HCT116 (cell line): ENCODE measurements at regions not wholly inside any gene's neighbourhood (a gene's known extent, or its start where the extent isn't known, plus 50 kb on each side); places are given as distances from the start of the nearest gene placed in this dataset.

Experiments
- ATAC-seq: fragments of 200-7000 bp; cut with Tn5 transposase; 2 replicates; pipeline ENCODE4 v1.9.1; 2020; ENCODE audit warnings: mild to moderate bottlenecking, moderate library complexity
- BruUV-seq: library from RNA; stranded (reverse); fragments of 400-500 nt; replicated peaks from 2 replicates; lab custom pipeline; 2021; lab: Mats Ljungman, UMichigan
- CTCF ChIA-PET: fragments of 300-600 bp; sonication (Branson Sonifier 250); formaldehyde crosslinking; loops from one replicate; lab custom pipeline; 2021; ENCODE audit warnings: antibody characterized with exemption; lab: Charles Lee
- POLR2A ChIA-PET: fragments of 300-600, 350-600 bp; sonication (Branson Sonifier 250); formaldehyde crosslinking; loops from one replicate; lab custom pipeline; 2021; ENCODE audit warnings: antibody characterized with exemption; lab: Charles Lee
- RAD21 ChIA-PET, 2 experiments: fragments of 300-600 bp; sonication (Branson Sonifier 250); formaldehyde crosslinking; loops; one replicate each; lab custom pipeline; 2023; ENCODE audit warnings: low total read pairs in 2 of 2; ENCODE audit not compliant: uncharacterized antibody in 2 of 2, unreplicated experiment in 2 of 2, low non-redundant PET in 1 of 2; lab: Charles Lee
- DNase-seq: peaks from one replicate; pipeline ENCODE4 v3.0.0-alpha.2; 2010; ENCODE audit warnings: low read depth, low spot score
- H2AFZ ChIP-seq: fragments of 200-600 bp; shearing (Covaris generic), sonication (generic); 2 replicates; pipeline ENCODE4 v1.6.1; 2017; ENCODE audit warnings: low read depth, mixed run types, mixed read lengths, antibody characterized with exemption, low read length; ENCODE audit not compliant: poor library complexity, severe bottlenecking
- H3K27ac ChIP-seq: 2 replicates; pipeline ENCODE4 v1.5.1; 2012; ENCODE audit warnings: low read depth, low read length
- H3K27me3 ChIP-seq: fragments of 200-600 bp; sonication (generic); 2 replicates; pipeline ENCODE4 v1.6.1; 2016; ENCODE audit warnings: mixed run types, low read length, mixed read lengths; ENCODE audit not compliant: insufficient read depth
- H3K36me3 ChIP-seq, 2 experiments: fragments of 200-500 bp in 1 of 2; fragments of 200-600 bp in 1 of 2; sonication (Bioruptor generic) in 1 of 2; sonication (generic) in 1 of 2; 2 replicates each; pipeline versions ENCODE4 v1.5.1 to v1.6.1; 2014 to 2016; ENCODE audit warnings: low read length in 2 of 2, inconsistent platforms in 1 of 2, mixed read lengths in 1 of 2, mixed run types in 1 of 2; ENCODE audit not compliant: insufficient read depth in 2 of 2, control insufficient read depth in 1 of 2
- H3K4me1 ChIP-seq, 2 experiments: fragments of 200-600 bp in 1 of 2; sonication (generic) in 1 of 2; 2 replicates each; pipeline versions ENCODE4 v1.5.1 to v1.6.1; 2012 to 2017; ENCODE audit warnings: low read length in 2 of 2, inconsistent platforms in 1 of 2, mild to moderate bottlenecking in 1 of 2, mixed read lengths in 1 of 2, mixed run types in 1 of 2, moderate library complexity in 1 of 2; ENCODE audit not compliant: insufficient read depth in 2 of 2, control insufficient read depth in 1 of 2
- H3K4me2 ChIP-seq: fragments of 200-600 bp; sonication (generic); 2 replicates; pipeline ENCODE4 v1.6.1; 2017; ENCODE audit warnings: mixed run types, low read length, mixed read lengths
- H3K4me3 ChIP-seq, 2 experiments: fragments of 200-600 bp in 1 of 2; sonication (generic) in 1 of 2; replicated peaks in 1 of 2; 2 replicates each; pipeline ENCODE4 v1.5.1; 2011 to 2016; ENCODE audit warnings: low read length in 2 of 2, control low read depth in 1 of 2, low read depth in 1 of 2, mild to moderate bottlenecking in 1 of 2, mixed read lengths in 1 of 2, mixed run types in 1 of 2
- H3K79me2 ChIP-seq: fragments of 200-600 bp; sonication (generic); 2 replicates; pipeline ENCODE4 v1.6.1; 2017; ENCODE audit warnings: mild to moderate bottlenecking, mixed run types, low read length, moderate library complexity, mixed read lengths; ENCODE audit not compliant: insufficient read depth
- H3K9ac ChIP-seq: fragments of 200-600 bp; sonication (generic); 2 replicates; pipeline ENCODE4 v1.6.1; 2016; ENCODE audit warnings: low read length, mixed read lengths
- H3K9me2 ChIP-seq: fragments of 200-600 bp; sonication (generic), shearing (Covaris generic); 2 replicates; pipeline ENCODE4 v1.6.1; 2017; ENCODE audit warnings: mixed run types, mild to moderate bottlenecking, moderate library complexity; ENCODE audit not compliant: insufficient read depth
- H3K9me3 ChIP-seq, 2 experiments: fragments of 200-500 bp in 1 of 2; fragments of 200-600 bp in 1 of 2; sonication (Bioruptor generic) in 1 of 2; sonication (generic) in 1 of 2; 2 replicates each; pipeline ENCODE4 v1.6.1; 2014 to 2017; ENCODE audit warnings: low read length in 2 of 2, mixed read lengths in 2 of 2, inconsistent platforms in 1 of 2, low read depth in 1 of 2, mild to moderate bottlenecking in 1 of 2, mixed run types in 1 of 2, moderate library complexity in 1 of 2; ENCODE audit not compliant: control insufficient read depth in 1 of 2, insufficient read depth in 1 of 2
- H4K20me1 ChIP-seq: fragments of 200-600 bp; sonication (generic), shearing (Covaris generic); 2 replicates; pipeline ENCODE4 v1.6.1; 2017; ENCODE audit warnings: mixed run types, mild to moderate bottlenecking, moderate library complexity; ENCODE audit not compliant: insufficient read depth
- EGR1 ChIP-seq: IDR thresholded peaks from 2 replicates; pipeline ENCODE4 v1.6.1; 2012; ENCODE audit warnings: low read depth
- EZH2phosphoT487 ChIP-seq: fragments of 200-600 bp; IDR thresholded peaks from 2 replicates; pipeline ENCODE4 v1.6.1; 2018; ENCODE audit warnings: antibody characterized with exemption, borderline replicate concordance
- FOSL1 ChIP-seq: IDR thresholded peaks from 2 replicates; pipeline ENCODE4 v1.6.1; 2012; ENCODE audit warnings: low read depth
- JUND ChIP-seq: IDR thresholded peaks from 2 replicates; pipeline ENCODE4 v1.6.1; 2012
- SP1 ChIP-seq: IDR thresholded peaks from 2 replicates; pipeline ENCODE4 v1.6.1; 2012; ENCODE audit warnings: low read depth
- SRF ChIP-seq: IDR thresholded peaks from 2 replicates; pipeline ENCODE4 v1.6.1; 2012; ENCODE audit warnings: low read depth
- TCF7L2 ChIP-seq: IDR thresholded peaks from 2 replicates; pipeline ENCODE4 v1.7.0; 2011; ENCODE audit warnings: borderline replicate concordance, inconsistent platforms; ENCODE audit not compliant: insufficient read depth, insufficient read length; ENCODE audit errors: extremely low read depth
- YY1 ChIP-seq: IDR thresholded peaks from 2 replicates; pipeline ENCODE4 v1.6.1; 2011; ENCODE audit warnings: low read length, low read depth, moderate library complexity, mild to moderate bottlenecking; ENCODE audit not compliant: insufficient replicate concordance; ENCODE audit errors: extremely low read depth
- ZFX ChIP-seq: fragments of 450-650 bp; IDR thresholded peaks from 2 replicates; pipeline ENCODE4 v1.6.1; 2017
- ZNF274 ChIP-seq: fragments of 200-500 bp; sonication (Bioruptor generic); IDR thresholded peaks from 2 replicates; pipeline ENCODE4 v1.6.1; 2014; ENCODE audit warnings: mild to moderate bottlenecking, low read depth, low read length, inconsistent platforms
- intact Hi-C: fragments of 100-400 bp; cut with micrococcal nuclease; formaldehyde crosslinking; loops from 2 replicates; pipeline ENCODE4 v1.10.0; 2022
- TF ChIP-seq, protein P1 (sequence below): IDR thresholded peaks from 2 replicates; pipeline ENCODE4 v1.6.1; 2012
- TF ChIP-seq, protein P2 (sequence below): IDR thresholded peaks from 2 replicates; pipeline ENCODE4 v1.6.1; 2012; ENCODE audit warnings: low read depth
- TF ChIP-seq, protein P3 (sequence below): IDR thresholded peaks from 2 replicates; pipeline ENCODE4 v1.6.1; 2012
- TF ChIP-seq, protein P4 (sequence below), 3 experiments: fragments of 200-600 bp in 1 of 3; sonication (generic) in 1 of 3; IDR thresholded peaks in 2 of 3; conservative IDR thresholded peaks in 1 of 3; 2 replicates each; pipeline ENCODE4 v1.5.1; 2012 to 2017; ENCODE audit warnings: low read depth in 2 of 3, low read length in 2 of 3, antibody characterized with exemption in 1 of 3, borderline replicate concordance in 1 of 3, control low read depth in 1 of 3, mild to moderate bottlenecking in 1 of 3, mixed read lengths in 1 of 3, mixed run types in 1 of 3, moderate library complexity in 1 of 3; ENCODE audit not compliant: insufficient read depth in 1 of 3

DNA sequence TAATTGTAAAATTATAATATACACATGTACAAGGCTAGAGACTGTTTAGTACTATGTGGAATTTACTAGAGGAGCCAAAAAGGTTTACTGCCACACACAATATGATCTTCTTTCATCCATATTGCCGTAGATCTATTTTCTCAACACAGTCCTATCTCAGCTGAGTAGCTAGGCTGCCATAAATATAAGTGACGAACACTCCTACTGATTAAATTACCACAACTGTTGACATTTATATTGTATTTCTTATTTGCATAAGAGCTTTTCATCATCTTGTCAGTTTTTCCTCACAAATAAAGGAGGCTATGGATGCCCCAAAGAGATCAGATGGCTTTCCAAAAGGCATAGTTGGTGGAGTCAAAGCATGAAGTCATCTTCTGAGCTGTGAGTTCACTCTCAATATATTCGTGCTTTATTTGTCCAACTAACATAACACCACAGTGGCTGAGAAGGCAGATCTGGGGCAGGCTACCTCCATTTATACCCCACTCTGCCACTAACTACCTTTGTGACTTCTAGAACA is 78.6 kb downstream of the CCDC59 start (continued):
- TF ChIP-seq TCF7L2 = no peak
- no peak for TF ChIP-seq SRF
- no peak for TF ChIP-seq SP1

DNA sequence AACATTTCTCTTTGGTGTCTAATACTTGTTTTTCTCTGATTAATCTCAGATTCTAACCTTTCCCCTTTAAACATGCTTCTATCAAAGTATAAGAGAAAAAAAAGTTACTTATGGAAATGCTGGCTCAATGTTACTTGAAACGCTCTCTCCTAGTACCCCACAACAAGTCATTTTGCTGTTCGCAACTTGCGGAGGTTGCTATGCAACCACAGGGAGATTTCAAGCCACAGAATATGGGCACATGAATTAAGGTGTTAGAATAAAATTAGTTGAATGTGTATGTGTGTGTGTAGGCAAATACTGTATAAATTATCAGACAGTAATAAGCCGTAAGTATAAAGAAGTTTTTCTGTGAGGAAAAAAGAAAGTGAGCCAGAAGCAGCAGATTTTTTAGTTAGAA is 80.6 kb downstream of the CCDC59 start:
- H2AFZ ChIP-seq = no peak overlapping the region
- no peaks in the 10 kb centered on the region for H3K79me2 ChIP-seq
- no peaks in the 10 kb centered on the region for H3K9me2 ChIP-seq
- H3K36me3 ChIP-seq = no peaks in the 10 kb centered on the region
- no peak overlapping the region for H3K4me3 ChIP-seq
- H3K9ac ChIP-seq = no peak overlapping the region
- no peak for TF ChIP-seq FOSL1
- TF ChIP-seq, protein P1, sequence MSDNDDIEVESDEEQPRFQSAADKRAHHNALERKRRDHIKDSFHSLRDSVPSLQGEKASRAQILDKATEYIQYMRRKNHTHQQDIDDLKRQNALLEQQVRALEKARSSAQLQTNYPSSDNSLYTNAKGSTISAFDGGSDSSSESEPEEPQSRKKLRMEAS = no peak
- TF ChIP-seq ZNF274 = no peak
- TF ChIP-seq SRF = no peak
- no peak for TF ChIP-seq EGR1
- no peak for TF ChIP-seq JUND
- TF ChIP-seq ZFX = no peak
- TF ChIP-seq, protein P2, sequence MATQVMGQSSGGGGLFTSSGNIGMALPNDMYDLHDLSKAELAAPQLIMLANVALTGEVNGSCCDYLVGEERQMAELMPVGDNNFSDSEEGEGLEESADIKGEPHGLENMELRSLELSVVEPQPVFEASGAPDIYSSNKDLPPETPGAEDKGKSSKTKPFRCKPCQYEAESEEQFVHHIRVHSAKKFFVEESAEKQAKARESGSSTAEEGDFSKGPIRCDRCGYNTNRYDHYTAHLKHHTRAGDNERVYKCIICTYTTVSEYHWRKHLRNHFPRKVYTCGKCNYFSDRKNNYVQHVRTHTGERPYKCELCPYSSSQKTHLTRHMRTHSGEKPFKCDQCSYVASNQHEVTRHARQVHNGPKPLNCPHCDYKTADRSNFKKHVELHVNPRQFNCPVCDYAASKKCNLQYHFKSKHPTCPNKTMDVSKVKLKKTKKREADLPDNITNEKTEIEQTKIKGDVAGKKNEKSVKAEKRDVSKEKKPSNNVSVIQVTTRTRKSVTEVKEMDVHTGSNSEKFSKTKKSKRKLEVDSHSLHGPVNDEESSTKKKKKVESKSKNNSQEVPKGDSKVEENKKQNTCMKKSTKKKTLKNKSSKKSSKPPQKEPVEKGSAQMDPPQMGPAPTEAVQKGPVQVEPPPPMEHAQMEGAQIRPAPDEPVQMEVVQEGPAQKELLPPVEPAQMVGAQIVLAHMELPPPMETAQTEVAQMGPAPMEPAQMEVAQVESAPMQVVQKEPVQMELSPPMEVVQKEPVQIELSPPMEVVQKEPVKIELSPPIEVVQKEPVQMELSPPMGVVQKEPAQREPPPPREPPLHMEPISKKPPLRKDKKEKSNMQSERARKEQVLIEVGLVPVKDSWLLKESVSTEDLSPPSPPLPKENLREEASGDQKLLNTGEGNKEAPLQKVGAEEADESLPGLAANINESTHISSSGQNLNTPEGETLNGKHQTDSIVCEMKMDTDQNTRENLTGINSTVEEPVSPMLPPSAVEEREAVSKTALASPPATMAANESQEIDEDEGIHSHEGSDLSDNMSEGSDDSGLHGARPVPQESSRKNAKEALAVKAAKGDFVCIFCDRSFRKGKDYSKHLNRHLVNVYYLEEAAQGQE = no peak
- no peak for TF ChIP-seq SP1
- no peak for TF ChIP-seq YY1
- no peak for TF ChIP-seq EZH2phosphoT487
- TF ChIP-seq, protein P3, sequence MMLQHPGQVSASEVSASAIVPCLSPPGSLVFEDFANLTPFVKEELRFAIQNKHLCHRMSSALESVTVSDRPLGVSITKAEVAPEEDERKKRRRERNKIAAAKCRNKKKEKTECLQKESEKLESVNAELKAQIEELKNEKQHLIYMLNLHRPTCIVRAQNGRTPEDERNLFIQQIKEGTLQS = no peak
- TF ChIP-seq, protein P4, sequence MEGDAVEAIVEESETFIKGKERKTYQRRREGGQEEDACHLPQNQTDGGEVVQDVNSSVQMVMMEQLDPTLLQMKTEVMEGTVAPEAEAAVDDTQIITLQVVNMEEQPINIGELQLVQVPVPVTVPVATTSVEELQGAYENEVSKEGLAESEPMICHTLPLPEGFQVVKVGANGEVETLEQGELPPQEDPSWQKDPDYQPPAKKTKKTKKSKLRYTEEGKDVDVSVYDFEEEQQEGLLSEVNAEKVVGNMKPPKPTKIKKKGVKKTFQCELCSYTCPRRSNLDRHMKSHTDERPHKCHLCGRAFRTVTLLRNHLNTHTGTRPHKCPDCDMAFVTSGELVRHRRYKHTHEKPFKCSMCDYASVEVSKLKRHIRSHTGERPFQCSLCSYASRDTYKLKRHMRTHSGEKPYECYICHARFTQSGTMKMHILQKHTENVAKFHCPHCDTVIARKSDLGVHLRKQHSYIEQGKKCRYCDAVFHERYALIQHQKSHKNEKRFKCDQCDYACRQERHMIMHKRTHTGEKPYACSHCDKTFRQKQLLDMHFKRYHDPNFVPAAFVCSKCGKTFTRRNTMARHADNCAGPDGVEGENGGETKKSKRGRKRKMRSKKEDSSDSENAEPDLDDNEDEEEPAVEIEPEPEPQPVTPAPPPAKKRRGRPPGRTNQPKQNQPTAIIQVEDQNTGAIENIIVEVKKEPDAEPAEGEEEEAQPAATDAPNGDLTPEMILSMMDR (IDR thresholded peaks at IDR 0.05 in 2 of 3, conservative IDR thresholded peaks at IDR 0.05 in 1 of 3; ENCODE audit: borderline replicate concordance in 1 of 3, insufficient read depth in 1 of 3, low read depth in 2 of 3, low read length in 2 of 3) = no peak
- no peak for TF ChIP-seq TCF7L2
- H3K9me3 ChIP-seq = no peaks in the 10 kb centered on the region
- intact Hi-C loops = no loop called here
- no peaks in the 10 kb centered on the region for H4K20me1 ChIP-seq
- no peak overlapping the region for H3K4me2 ChIP-seq
- CTCF ChIA-PET = no interaction called here
- DNase-seq = no peak
- RAD21 ChIA-PET = no interaction called here
- no peak for ATAC-seq
- POLR2A ChIA-PET = no interaction called here
- no peaks in the 10 kb centered on the region for H3K4me1 ChIP-seq
- H3K27me3 ChIP-seq = no peaks in the 10 kb centered on the region
- no TSS peak for BruUV-seq
- no peak overlapping the region for H3K27ac ChIP-seq
